Endothelial cell of umbilical vein (primary cell): ENCODE measurements at regions not wholly inside any gene's neighbourhood (a gene's known extent, or its start where the extent isn't known, plus 50 kb on each side); places are given as distances from the start of the nearest gene placed in this dataset.

ENCODE experiments used
- BruUV-seq: library from RNA; stranded (reverse); fragments of 400-500 nt; replicated peaks from 2 replicates; lab custom pipeline; 2021; lab: Mats Ljungman, UMichigan
- CTCF ChIA-PET: fragments of 300-600, 350-600 bp; sonication (Branson Sonifier 250); formaldehyde crosslinking; loops from one replicate; lab custom pipeline; 2021; ENCODE audit warnings: antibody characterized with exemption, inconsistent platforms; lab: Charles Lee
- POLR2A ChIA-PET: fragments of 300-600, 350-600 bp; sonication (Branson Sonifier 250); formaldehyde crosslinking; loops from one replicate; lab custom pipeline; 2021; ENCODE audit warnings: antibody characterized with exemption, inconsistent platforms; lab: Charles Lee
- DNase-seq: peaks from one replicate; pipeline ENCODE4 v3.0.0-alpha.2; 2011; ENCODE audit warnings: low read depth, low spot score
- FAIRE-seq: peaks from 2 replicates; lab custom pipeline; 2011; peaks lifted over from hg19 to GRCh38; lab: Jason Lieb, UNC
- H2AFZ ChIP-seq: 2 replicates; pipeline ENCODE4 v1.6.0; 2012; ENCODE audit warnings: low read depth, low read length, control low read depth, inconsistent platforms
- H3K27ac ChIP-seq: 2 replicates; pipeline ENCODE4 v1.5.1; 2011; ENCODE audit warnings: low read depth, mild to moderate bottlenecking, control low read depth, low read length, moderate library complexity; ENCODE audit not compliant: insufficient read depth
- H3K27me3 ChIP-seq, 2 experiments: 2 replicates each; pipeline versions ENCODE4 v1.6.0 to v1.6.1; 2011; ENCODE audit warnings: low read length in 2 of 2, mixed read lengths in 1 of 2; ENCODE audit not compliant: control insufficient read depth in 2 of 2, insufficient read depth in 2 of 2
- H3K36me3 ChIP-seq, 2 experiments: 2 replicates in 1 of 2; 3 replicates in 1 of 2; pipeline ENCODE4 v1.5.1; 2011; ENCODE audit warnings: low read length in 2 of 2, mild to moderate bottlenecking in 1 of 2, moderate library complexity in 1 of 2; ENCODE audit not compliant: control insufficient read depth in 2 of 2, insufficient read depth in 2 of 2; ENCODE audit errors: extremely low read depth in 1 of 2
- H3K4me1 ChIP-seq: 3 replicates; pipeline ENCODE4 v1.5.1; 2011; ENCODE audit warnings: mild to moderate bottlenecking, low read length; ENCODE audit not compliant: control insufficient read depth, insufficient read depth; ENCODE audit errors: extremely low read depth
- H3K4me2 ChIP-seq: 2 replicates; pipeline ENCODE4 v1.6.1; 2011; ENCODE audit warnings: low read length, control low read depth, mixed read lengths; ENCODE audit not compliant: insufficient read depth
- H3K4me3 ChIP-seq, 3 experiments: fragments of 200-600 bp in 1 of 3; sonication (generic), shearing (Covaris generic) in 1 of 3; replicated peaks in 1 of 3; 2 replicates each; pipeline ENCODE4 v1.5.1; 2011 to 2016; ENCODE audit warnings: control low read depth in 3 of 3, low read length in 3 of 3, mild to moderate bottlenecking in 2 of 3, inconsistent platforms in 1 of 3, low read depth in 1 of 3, moderate library complexity in 1 of 3; ENCODE audit not compliant: insufficient read depth in 1 of 3
- H3K79me2 ChIP-seq: 2 replicates; pipeline ENCODE4 v1.6.0; 2012; ENCODE audit warnings: low read length, inconsistent platforms; ENCODE audit not compliant: control insufficient read depth, insufficient read depth
- H3K9ac ChIP-seq: replicated peaks from 2 replicates; pipeline ENCODE3; 2011; ENCODE audit warnings: low read length, control low read depth; ENCODE audit not compliant: insufficient read depth; ENCODE audit errors: extremely low read depth
- H3K9me1 ChIP-seq: replicated peaks from 3 replicates; pipeline ENCODE4 v1.6.0; 2011; ENCODE audit warnings: mild to moderate bottlenecking, low read length; ENCODE audit not compliant: control insufficient read depth, insufficient read depth; ENCODE audit errors: extremely low read depth
- H3K9me3 ChIP-seq: replicated peaks from 2 replicates; pipeline ENCODE4 v1.5.1; 2012; ENCODE audit warnings: low read length, inconsistent platforms; ENCODE audit not compliant: control insufficient read depth, insufficient read depth
- H4K20me1 ChIP-seq: replicated peaks from 2 replicates; pipeline ENCODE3; 2011; ENCODE audit warnings: mild to moderate bottlenecking, low read length; ENCODE audit not compliant: control insufficient read depth, insufficient read depth; ENCODE audit errors: extremely low read depth
- EZH2 ChIP-seq: IDR thresholded peaks from 2 replicates; pipeline ENCODE4 v1.6.1; 2012; ENCODE audit warnings: borderline replicate concordance, low read depth, mild to moderate bottlenecking, moderate library complexity, low read length, inconsistent platforms; ENCODE audit not compliant: severe bottlenecking
- FOS ChIP-seq: IDR thresholded peaks from 2 replicates; pipeline ENCODE4 v1.6.1; 2011; ENCODE audit warnings: mild to moderate bottlenecking, low read length, moderate library complexity, borderline replicate concordance; ENCODE audit not compliant: insufficient read depth
- GATA2 ChIP-seq: IDR thresholded peaks from 2 replicates; pipeline ENCODE4 v1.7.0; 2011; ENCODE audit warnings: low read depth, mild to moderate bottlenecking, moderate library complexity, mixed read lengths, low read length; ENCODE audit not compliant: insufficient read length, insufficient read depth
- JUN ChIP-seq: IDR thresholded peaks from 2 replicates; pipeline ENCODE4 v1.6.1; 2011; ENCODE audit warnings: borderline replicate concordance, low read depth; ENCODE audit not compliant: insufficient read length, insufficient read depth
- MYC ChIP-seq: IDR thresholded peaks from one replicate; pipeline ENCODE4 v1.6.1; 2011; ENCODE audit warnings: mild to moderate bottlenecking, low read depth, low read length
- POLR2A ChIP-seq: IDR thresholded peaks from 2 replicates; pipeline ENCODE4 v1.6.1; 2012; ENCODE audit warnings: low read depth, mild to moderate bottlenecking, control low read depth, low read length
- POLR2AphosphoS5 ChIP-seq: IDR thresholded peaks from 2 replicates; pipeline ENCODE4 v1.6.1; 2012; ENCODE audit warnings: low read depth, mild to moderate bottlenecking, control low read depth, low read length, moderate library complexity; ENCODE audit not compliant: insufficient read depth
- dilution Hi-C: fragments of 300-500 bp; cut with MboI; formaldehyde crosslinking; loops from one replicate; pipeline ENCODE4 v1.15.0; 2019; ENCODE audit warnings: low sequenced_read_pairs; ENCODE audit not compliant: extremely low pct_ligation_motif_present
- intact Hi-C: fragments of 100-400 bp; cut with micrococcal nuclease; formaldehyde crosslinking; loops from one replicate; pipeline ENCODE4 v1.10.0; 2022
- TF ChIP-seq, protein P1 (sequence below): IDR thresholded peaks from 2 replicates; pipeline ENCODE4 v1.6.1; 2011; ENCODE audit not compliant: insufficient read depth, insufficient read length
- TF ChIP-seq, protein P2 (sequence below), 2 donors: IDR thresholded peaks; 1 replicate in 1 of 2; 2 replicates in 1 of 2; pipeline ENCODE4 v1.5.1; 2011; ENCODE audit warnings: low read length in 2 of 2, mild to moderate bottlenecking in 2 of 2, moderate library complexity in 2 of 2, control low read depth in 1 of 2, inconsistent platforms in 1 of 2, low read depth in 1 of 2; ENCODE audit not compliant: insufficient read depth in 1 of 2; ENCODE audit errors: extremely low read depth in 1 of 2

DNA sequence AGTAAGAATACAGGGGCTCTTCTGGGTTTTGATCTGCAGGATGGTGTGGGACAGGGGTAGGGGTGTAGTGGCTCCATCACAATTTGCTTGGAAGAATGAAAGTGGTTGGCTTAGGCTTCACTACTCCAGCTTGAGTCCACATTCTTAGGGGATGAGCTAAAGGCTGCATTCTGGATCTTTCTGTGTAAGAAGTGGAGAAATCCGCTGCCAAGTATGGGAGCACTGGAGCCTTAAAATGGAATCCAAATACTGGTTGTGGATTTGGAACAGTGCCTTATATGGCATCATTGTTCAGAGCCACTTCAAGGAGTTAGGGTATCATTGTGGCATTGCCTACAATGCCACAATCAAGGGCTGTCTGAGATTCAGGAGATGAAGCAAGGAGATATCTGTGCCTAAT is 187.1 kb downstream of the LMO4 start:
- dilution Hi-C loops = no loop called here
- Histone ChIP-seq H3K27me3 (no peaks in the 10 kb centered on the region), H4K20me1 (no peaks in the 10 kb centered on the region), H3K9me3 (no peaks in the 10 kb centered on the region), H3K4me1 (no peaks in the 10 kb centered on the region), H3K36me3 (no peaks in the 10 kb centered on the region), H3K4me3 (no peak overlapping the region), H3K9me1 (no peaks in the 10 kb centered on the region), H3K9ac (no peak overlapping the region), H3K4me2 (no peak overlapping the region), H3K79me2 (no peaks in the 10 kb centered on the region), H3K27ac (no peak overlapping the region), H2AFZ (no peak overlapping the region)
- intact Hi-C loops = no loop called here
- DNase-seq (no peak), FAIRE-seq (no peak)
- CTCF ChIA-PET = no interaction called here
- BruUV-seq = no TSS peak
- POLR2A ChIA-PET = no interaction called here
- no peak for TF ChIP-seq JUN
- TF ChIP-seq GATA2 = no peak
- TF ChIP-seq MYC = no peak
- TF ChIP-seq EZH2 = no peak
- TF ChIP-seq FOS = no peak
- TF ChIP-seq POLR2A = no peak
- no peak for TF ChIP-seq POLR2AphosphoS5
- TF ChIP-seq, protein P1, sequence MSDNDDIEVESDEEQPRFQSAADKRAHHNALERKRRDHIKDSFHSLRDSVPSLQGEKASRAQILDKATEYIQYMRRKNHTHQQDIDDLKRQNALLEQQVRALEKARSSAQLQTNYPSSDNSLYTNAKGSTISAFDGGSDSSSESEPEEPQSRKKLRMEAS = no peak
- TF ChIP-seq, protein P2, sequence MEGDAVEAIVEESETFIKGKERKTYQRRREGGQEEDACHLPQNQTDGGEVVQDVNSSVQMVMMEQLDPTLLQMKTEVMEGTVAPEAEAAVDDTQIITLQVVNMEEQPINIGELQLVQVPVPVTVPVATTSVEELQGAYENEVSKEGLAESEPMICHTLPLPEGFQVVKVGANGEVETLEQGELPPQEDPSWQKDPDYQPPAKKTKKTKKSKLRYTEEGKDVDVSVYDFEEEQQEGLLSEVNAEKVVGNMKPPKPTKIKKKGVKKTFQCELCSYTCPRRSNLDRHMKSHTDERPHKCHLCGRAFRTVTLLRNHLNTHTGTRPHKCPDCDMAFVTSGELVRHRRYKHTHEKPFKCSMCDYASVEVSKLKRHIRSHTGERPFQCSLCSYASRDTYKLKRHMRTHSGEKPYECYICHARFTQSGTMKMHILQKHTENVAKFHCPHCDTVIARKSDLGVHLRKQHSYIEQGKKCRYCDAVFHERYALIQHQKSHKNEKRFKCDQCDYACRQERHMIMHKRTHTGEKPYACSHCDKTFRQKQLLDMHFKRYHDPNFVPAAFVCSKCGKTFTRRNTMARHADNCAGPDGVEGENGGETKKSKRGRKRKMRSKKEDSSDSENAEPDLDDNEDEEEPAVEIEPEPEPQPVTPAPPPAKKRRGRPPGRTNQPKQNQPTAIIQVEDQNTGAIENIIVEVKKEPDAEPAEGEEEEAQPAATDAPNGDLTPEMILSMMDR (IDR thresholded peaks at IDR 0.05; ENCODE audit: extremely low read depth in 1 of 2, insufficient read depth in 1 of 2, low read depth in 1 of 2, low read length in 2 of 2) = no peak
